ENCODE measurements at regions not wholly inside any gene's neighbourhood (a gene's known extent, or its start where the extent isn't known, plus 50 kb on each side); places are given as distances from the start of the nearest gene placed in this dataset.

DNA sequence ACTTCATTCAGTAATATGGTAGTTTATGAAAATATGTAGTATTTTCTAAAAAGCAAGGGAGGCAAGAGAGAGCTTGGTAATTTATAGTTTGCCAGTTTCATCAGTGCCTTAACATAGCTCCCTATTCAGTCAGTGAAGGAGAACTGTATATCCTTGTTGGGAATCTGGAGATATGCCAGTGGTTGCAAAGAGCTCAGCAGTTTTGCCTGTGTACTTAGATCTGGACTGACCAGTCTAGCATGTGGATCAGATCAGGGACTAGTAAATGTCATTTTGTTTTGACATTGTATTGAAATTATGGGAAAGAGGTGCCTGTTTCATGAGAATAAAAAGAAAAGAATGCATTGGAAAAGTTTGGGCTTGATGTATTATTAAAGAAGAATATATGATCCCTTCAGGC, 88.6 kb downstream of the ZIC3 start:
- TF ChIP-seq, protein P1, sequence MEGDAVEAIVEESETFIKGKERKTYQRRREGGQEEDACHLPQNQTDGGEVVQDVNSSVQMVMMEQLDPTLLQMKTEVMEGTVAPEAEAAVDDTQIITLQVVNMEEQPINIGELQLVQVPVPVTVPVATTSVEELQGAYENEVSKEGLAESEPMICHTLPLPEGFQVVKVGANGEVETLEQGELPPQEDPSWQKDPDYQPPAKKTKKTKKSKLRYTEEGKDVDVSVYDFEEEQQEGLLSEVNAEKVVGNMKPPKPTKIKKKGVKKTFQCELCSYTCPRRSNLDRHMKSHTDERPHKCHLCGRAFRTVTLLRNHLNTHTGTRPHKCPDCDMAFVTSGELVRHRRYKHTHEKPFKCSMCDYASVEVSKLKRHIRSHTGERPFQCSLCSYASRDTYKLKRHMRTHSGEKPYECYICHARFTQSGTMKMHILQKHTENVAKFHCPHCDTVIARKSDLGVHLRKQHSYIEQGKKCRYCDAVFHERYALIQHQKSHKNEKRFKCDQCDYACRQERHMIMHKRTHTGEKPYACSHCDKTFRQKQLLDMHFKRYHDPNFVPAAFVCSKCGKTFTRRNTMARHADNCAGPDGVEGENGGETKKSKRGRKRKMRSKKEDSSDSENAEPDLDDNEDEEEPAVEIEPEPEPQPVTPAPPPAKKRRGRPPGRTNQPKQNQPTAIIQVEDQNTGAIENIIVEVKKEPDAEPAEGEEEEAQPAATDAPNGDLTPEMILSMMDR (tag by site-specific recombination; IDR thresholded peaks at IDR 0.05) = no peak
- TF ChIP-seq, protein P2, sequence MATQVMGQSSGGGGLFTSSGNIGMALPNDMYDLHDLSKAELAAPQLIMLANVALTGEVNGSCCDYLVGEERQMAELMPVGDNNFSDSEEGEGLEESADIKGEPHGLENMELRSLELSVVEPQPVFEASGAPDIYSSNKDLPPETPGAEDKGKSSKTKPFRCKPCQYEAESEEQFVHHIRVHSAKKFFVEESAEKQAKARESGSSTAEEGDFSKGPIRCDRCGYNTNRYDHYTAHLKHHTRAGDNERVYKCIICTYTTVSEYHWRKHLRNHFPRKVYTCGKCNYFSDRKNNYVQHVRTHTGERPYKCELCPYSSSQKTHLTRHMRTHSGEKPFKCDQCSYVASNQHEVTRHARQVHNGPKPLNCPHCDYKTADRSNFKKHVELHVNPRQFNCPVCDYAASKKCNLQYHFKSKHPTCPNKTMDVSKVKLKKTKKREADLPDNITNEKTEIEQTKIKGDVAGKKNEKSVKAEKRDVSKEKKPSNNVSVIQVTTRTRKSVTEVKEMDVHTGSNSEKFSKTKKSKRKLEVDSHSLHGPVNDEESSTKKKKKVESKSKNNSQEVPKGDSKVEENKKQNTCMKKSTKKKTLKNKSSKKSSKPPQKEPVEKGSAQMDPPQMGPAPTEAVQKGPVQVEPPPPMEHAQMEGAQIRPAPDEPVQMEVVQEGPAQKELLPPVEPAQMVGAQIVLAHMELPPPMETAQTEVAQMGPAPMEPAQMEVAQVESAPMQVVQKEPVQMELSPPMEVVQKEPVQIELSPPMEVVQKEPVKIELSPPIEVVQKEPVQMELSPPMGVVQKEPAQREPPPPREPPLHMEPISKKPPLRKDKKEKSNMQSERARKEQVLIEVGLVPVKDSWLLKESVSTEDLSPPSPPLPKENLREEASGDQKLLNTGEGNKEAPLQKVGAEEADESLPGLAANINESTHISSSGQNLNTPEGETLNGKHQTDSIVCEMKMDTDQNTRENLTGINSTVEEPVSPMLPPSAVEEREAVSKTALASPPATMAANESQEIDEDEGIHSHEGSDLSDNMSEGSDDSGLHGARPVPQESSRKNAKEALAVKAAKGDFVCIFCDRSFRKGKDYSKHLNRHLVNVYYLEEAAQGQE (tag by site-specific recombination; IDR thresholded peaks at IDR 0.05) = no peak
- TF ChIP-seq ZNF423 (tag by site-specific recombination; IDR thresholded peaks at IDR 0.05) (no peak), ZNF670 (tag by site-specific recombination; IDR thresholded peaks at IDR 0.05; ENCODE audit: low read depth) (no peak), ZNF274 (IDR thresholded peaks at IDR 0.05; ENCODE audit: low read length) (no peak), ZNF274 (tag by site-specific recombination; IDR thresholded peaks at IDR 0.05; ENCODE audit: borderline replicate concordance) (no peak)
- TF ChIP-seq, protein P3, sequence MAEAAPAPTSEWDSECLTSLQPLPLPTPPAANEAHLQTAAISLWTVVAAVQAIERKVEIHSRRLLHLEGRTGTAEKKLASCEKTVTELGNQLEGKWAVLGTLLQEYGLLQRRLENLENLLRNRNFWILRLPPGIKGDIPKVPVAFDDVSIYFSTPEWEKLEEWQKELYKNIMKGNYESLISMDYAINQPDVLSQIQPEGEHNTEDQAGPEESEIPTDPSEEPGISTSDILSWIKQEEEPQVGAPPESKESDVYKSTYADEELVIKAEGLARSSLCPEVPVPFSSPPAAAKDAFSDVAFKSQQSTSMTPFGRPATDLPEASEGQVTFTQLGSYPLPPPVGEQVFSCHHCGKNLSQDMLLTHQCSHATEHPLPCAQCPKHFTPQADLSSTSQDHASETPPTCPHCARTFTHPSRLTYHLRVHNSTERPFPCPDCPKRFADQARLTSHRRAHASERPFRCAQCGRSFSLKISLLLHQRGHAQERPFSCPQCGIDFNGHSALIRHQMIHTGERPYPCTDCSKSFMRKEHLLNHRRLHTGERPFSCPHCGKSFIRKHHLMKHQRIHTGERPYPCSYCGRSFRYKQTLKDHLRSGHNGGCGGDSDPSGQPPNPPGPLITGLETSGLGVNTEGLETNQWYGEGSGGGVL (tag by site-specific recombination; IDR thresholded peaks at IDR 0.05) = no peak
